Adrenal gland (tissue), 9 donors: ENCODE measurements at regions not wholly inside any gene's neighbourhood (a gene's known extent, or its start where the extent isn't known, plus 50 kb on each side); places are given as distances from the start of the nearest gene placed in this dataset.

Experiments
- DNase-seq, 7 donors: peaks; one replicate each; pipeline ENCODE4 v3.0.0-alpha.2; 2019 to 2020
- H3K27ac ChIP-seq, 5 donors: fragments of 200-600 bp; sonication (generic) in 4 of 5; 1 replicate in 3 of 5; 2 replicates in 2 of 5; pipeline versions ENCODE4 v1.5.1 to v1.8.0; 2016 to 2020; ENCODE audit warnings: mild to moderate bottlenecking in 1 of 5
- H3K27me3 ChIP-seq: fragments of 200-600 bp; 2 replicates; pipeline ENCODE4 v1.8.0; 2021
- H3K36me3 ChIP-seq, 2 donors: fragments of 200-600 bp; replicated peaks in 1 of 2; 1 replicate in 1 of 2; 2 replicates in 1 of 2; pipeline versions ENCODE4 v1.5.1 to v1.8.0; 2018 to 2022
- H3K4me1 ChIP-seq, 2 donors: fragments of 200-600 bp; replicated peaks in 1 of 2; 1 replicate in 1 of 2; 2 replicates in 1 of 2; pipeline versions ENCODE4 v1.5.1 to v1.8.0; 2018 to 2021
- H3K4me3 ChIP-seq, 4 donors: fragments of 200-600 bp; sonication (generic) in 3 of 4; one replicate each; pipeline ENCODE4 v1.5.1; 2016 to 2018
- H3K9me3 ChIP-seq, 3 donors: fragments of 200-600 bp; sonication (generic) in 1 of 3; replicated peaks in 1 of 3; 1 replicate in 2 of 3; 2 replicates in 1 of 3; pipeline versions ENCODE4 v1.5.1 to v1.8.0; 2016 to 2021
- POLR2A ChIP-seq, 2 donors: fragments of 450-650 bp; IDR thresholded peaks; one replicate each; pipeline ENCODE4 v1.6.1; 2017; ENCODE audit warnings: antibody characterized with exemption in 2 of 2, mild to moderate bottlenecking in 2 of 2, moderate library complexity in 1 of 2
- WGBS, 4 donors: extraction: QIAGEN DNeasy Blood & Tissue Kit in 2 of 4; methylation state at CpG; one replicate each; pipeline versions ENCODE4 v1.1.5 to v1.1.7; 2013 to 2017; 5-methylcytosine and 5-hydroxymethylcytosine counted together
- intact Hi-C, 2 donors: fragments of 100-400 bp; cut with DNase I; formaldehyde crosslinking; loops; one replicate each; pipeline versions ENCODE4 v1.14.1 to v1.15.0; 2022 to 2023
- TF ChIP-seq, protein P1 (sequence below), 6 experiments: fragments of 450-650 bp in 4 of 6; fragments of 200-600 bp in 2 of 6; sonication (generic) in 1 of 6; IDR thresholded peaks; 1 replicate in 5 of 6; 2 replicates in 1 of 6; pipeline versions ENCODE4 v1.5.1 to v1.8.0; 2016 to 2021; ENCODE audit warnings: antibody characterized with exemption in 6 of 6, mild to moderate bottlenecking in 2 of 6, moderate library complexity in 1 of 6
- donor health status: healthy with polysubstance abuse.
- donor health status: Bipolar disorder and iron deficiency.
- donor health status: DM: yes; HTN: yes; CAD: no.
- donor health status: DM: no; HTN: no; CAD: no.
- donor health status: DM: no; HTN: no; CAD: no.

DNA sequence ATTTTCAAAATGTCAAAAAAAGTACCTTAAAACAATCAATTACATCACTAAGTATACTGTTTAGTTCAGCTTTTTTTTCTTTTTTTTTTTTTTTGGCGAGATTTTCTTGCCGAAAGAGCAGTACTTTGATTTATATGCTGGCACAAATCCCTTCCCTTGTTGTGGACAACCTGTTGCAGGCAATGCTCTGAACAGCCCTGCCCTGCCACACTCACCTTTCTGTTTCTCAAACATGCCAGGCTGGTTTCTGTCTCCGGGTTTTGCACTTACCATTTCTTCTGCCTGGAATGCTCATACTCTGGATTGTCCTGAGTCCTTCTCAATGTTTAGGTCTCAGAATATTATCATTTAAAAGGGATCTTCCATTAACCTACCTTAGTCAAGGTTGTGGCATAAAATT, 80.4 kb upstream of the JAZF1 start:
- Histone ChIP-seq H3K4me1 (no peaks in the 10 kb centered on the region), H3K27me3 (no peaks in the 10 kb centered on the region), H3K36me3 (no peaks in the 10 kb centered on the region), H3K9me3 (no peaks in the 10 kb centered on the region), H3K27ac (no peak overlapping the region), H3K4me3 (no peak overlapping the region)
- DNase-seq: no peak
- 49 to 56% (median 52%) methylated on average over 3 of the region's 3 CpGs for WGBS, 4 donors
- TF ChIP-seq, protein P1, sequence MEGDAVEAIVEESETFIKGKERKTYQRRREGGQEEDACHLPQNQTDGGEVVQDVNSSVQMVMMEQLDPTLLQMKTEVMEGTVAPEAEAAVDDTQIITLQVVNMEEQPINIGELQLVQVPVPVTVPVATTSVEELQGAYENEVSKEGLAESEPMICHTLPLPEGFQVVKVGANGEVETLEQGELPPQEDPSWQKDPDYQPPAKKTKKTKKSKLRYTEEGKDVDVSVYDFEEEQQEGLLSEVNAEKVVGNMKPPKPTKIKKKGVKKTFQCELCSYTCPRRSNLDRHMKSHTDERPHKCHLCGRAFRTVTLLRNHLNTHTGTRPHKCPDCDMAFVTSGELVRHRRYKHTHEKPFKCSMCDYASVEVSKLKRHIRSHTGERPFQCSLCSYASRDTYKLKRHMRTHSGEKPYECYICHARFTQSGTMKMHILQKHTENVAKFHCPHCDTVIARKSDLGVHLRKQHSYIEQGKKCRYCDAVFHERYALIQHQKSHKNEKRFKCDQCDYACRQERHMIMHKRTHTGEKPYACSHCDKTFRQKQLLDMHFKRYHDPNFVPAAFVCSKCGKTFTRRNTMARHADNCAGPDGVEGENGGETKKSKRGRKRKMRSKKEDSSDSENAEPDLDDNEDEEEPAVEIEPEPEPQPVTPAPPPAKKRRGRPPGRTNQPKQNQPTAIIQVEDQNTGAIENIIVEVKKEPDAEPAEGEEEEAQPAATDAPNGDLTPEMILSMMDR (IDR thresholded peaks at IDR 0.05): no peak
- TF ChIP-seq POLR2A (IDR thresholded peaks at IDR 0.05): no peak
- intact Hi-C loops: no loop called here

DNA sequence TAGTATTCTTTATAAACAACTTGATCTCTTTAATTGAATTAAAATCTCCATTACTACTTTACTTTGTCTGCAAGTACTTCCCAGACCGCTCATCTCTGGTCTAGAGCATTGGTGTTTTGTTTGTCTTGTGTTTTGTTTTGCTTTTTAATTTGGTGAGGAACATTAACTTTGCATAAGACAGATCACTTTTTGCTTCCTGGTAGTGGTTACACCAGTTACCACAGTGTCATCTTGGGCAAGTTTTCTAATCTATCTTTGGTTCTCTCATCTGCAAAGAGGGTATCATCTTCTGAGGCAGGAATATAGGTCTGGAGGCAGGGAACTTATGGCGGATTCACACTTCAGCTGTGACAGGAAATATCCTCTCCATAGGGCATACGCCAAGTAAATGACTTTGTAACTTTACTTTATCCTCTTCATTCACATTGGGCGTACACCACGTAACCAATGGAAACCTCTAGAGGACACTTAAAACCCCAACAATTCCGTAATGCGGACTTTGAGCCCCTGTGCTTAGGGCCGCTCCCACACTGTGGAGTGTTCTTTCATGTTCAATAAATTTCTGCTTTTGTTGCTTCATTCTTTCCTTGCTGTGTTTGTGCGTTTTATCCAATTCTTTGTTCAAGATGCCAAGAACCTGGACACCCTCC, 83.2 kb upstream of the JAZF1 start:
- WGBS, 4 donors: 91 to 94% (median 93%) methylated on average over 9 of the region's 9 CpGs
- H3K4me3 ChIP-seq: no peak overlapping the region
- no peak for TF ChIP-seq POLR2A (IDR thresholded peaks at IDR 0.05)
- TF ChIP-seq, protein P1 (IDR thresholded peaks at IDR 0.05): no peak
- no peaks in the 10 kb centered on the region for H3K4me1 ChIP-seq
- H3K9me3 ChIP-seq: no peaks in the 10 kb centered on the region
- H3K27ac ChIP-seq: no peak overlapping the region
- intact Hi-C loops: no loop called here
- H3K36me3 ChIP-seq: no peaks in the 10 kb centered on the region
- no peaks in the 10 kb centered on the region for H3K27me3 ChIP-seq
- no peak for DNase-seq

DNA sequence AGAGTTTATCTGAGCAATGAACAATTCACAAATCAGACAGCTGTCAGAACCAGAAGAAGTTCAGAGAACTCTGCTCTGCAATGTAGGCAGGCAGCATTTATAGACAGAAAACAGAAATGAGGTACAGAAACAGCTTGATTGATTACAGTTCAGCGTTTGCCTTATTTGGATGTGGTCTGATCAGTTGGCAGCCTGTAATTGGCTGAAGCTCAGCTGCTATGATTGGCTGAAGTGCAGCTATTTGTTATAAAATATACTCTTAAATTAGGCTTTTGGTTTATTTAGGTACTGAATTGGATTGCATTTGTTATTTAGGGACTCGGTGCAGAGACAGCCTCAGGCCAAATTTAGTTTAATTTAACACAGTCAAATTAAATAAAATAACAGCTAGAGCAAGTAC, 85.8 kb upstream of the JAZF1 start:
- intact Hi-C loops: no loop called here
- no peaks in the 10 kb centered on the region for H3K4me1 ChIP-seq
- WGBS, 4 donors: 44 to 75% (median 59%) methylated on average over 2 of the region's 2 CpGs
- DNase-seq: no peak
- H3K27me3 ChIP-seq: no peaks in the 10 kb centered on the region
- TF ChIP-seq, protein P1 (IDR thresholded peaks at IDR 0.05): no peak
- H3K36me3 ChIP-seq: no peaks in the 10 kb centered on the region
- H3K9me3 ChIP-seq: no peaks in the 10 kb centered on the region
- H3K27ac ChIP-seq: no peak overlapping the region
- no peak overlapping the region for H3K4me3 ChIP-seq

DNA sequence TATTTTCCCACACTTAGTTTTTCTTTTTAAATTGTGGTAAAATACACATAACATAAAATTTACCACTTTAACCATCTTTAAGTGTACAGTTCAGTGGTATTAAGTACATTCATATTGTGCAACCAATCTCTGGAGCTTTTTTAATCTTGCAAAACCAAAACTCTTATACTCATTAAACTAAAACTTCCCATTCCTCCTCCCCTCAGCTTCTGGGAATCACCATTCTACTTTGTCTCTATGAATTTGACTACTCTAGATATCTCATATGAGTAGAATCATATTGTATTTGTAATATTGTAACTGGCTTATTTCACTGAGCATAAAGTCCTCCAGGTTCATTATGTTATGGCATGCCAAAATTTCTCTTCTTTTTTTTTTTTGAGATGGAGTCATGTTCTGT, 86.4 kb upstream of the JAZF1 start:
- H3K36me3 ChIP-seq: no peaks in the 10 kb centered on the region
- H3K27me3 ChIP-seq: no peaks in the 10 kb centered on the region
- H3K4me3 ChIP-seq: no peak overlapping the region
- TF ChIP-seq, protein P1 (IDR thresholded peaks at IDR 0.05): no peak
- no peak for TF ChIP-seq POLR2A (IDR thresholded peaks at IDR 0.05)
- intact Hi-C loops: no loop called here
- no peaks in the 10 kb centered on the region for H3K9me3 ChIP-seq
- DNase-seq: no peak
- peaks cover 0 to 1% of the 10 kb centered on the region in 2 donors for H3K4me1 ChIP-seq
- no peak overlapping the region for H3K27ac ChIP-seq
